RWPE2 (cell line): ENCODE measurements at regions not wholly inside any gene's neighbourhood (a gene's known extent, or its start where the extent isn't known, plus 50 kb on each side); places are given as distances from the start of the nearest gene placed in this dataset.
A peak's percentile ranks its signal among the peaks of the same experiment; 100 is the strongest.

ENCODE experiments used
- ATAC-seq: fragments of 200-7000 bp; cut with Tn5 transposase; 3 replicates; pipeline ENCODE4 v1.9.1; 2021; ENCODE audit warnings: low read depth
- DNase-seq: peaks from one replicate; pipeline ENCODE4 v3.0.0-alpha.2; 2020; ENCODE audit warnings: low spot score
- H3K27ac ChIP-seq: fragments of 450-650 bp; 2 replicates; pipeline ENCODE4 v1.5.1; 2017; ENCODE audit warnings: mild to moderate bottlenecking; ENCODE audit not compliant: poor library complexity, severe bottlenecking
- H3K27me3 ChIP-seq: fragments of 250-450 bp; sonication (Bioruptor Pico); 2 replicates; pipeline ENCODE4 v1.5.1; 2021; ENCODE audit warnings: mild to moderate bottlenecking, moderate library complexity; ENCODE audit not compliant: insufficient read depth, poor library complexity, severe bottlenecking
- H3K36me3 ChIP-seq: fragments of 250-450 bp; sonication (Bioruptor Pico); 2 replicates; pipeline ENCODE4 v1.5.1; 2020; ENCODE audit warnings: low read depth, mild to moderate bottlenecking, moderate library complexity
- H3K4me1 ChIP-seq: fragments of 250-450 bp; sonication (Bioruptor Pico); 2 replicates; pipeline ENCODE4 v1.5.1; 2021; ENCODE audit warnings: mild to moderate bottlenecking, moderate library complexity; ENCODE audit not compliant: insufficient read depth, poor library complexity, severe bottlenecking
- H3K4me3 ChIP-seq: fragments of 250-450 bp; sonication (Bioruptor Pico); 2 replicates; pipeline ENCODE4 v1.5.1; 2021; ENCODE audit warnings: mild to moderate bottlenecking, moderate library complexity; ENCODE audit not compliant: severe bottlenecking
- H3K9me3 ChIP-seq: fragments of 250-450 bp; sonication (Bioruptor Pico); 2 replicates; pipeline ENCODE4 v1.5.1; 2021; ENCODE audit warnings: mild to moderate bottlenecking, moderate library complexity; ENCODE audit not compliant: severe bottlenecking
- CTCF ChIP-seq: fragments of 450-650 bp; IDR thresholded peaks from one replicate; pipeline ENCODE4 v1.5.1; 2017; ENCODE audit warnings: mild to moderate bottlenecking, moderate library complexity; ENCODE audit not compliant: poor library complexity, severe bottlenecking

DNA sequence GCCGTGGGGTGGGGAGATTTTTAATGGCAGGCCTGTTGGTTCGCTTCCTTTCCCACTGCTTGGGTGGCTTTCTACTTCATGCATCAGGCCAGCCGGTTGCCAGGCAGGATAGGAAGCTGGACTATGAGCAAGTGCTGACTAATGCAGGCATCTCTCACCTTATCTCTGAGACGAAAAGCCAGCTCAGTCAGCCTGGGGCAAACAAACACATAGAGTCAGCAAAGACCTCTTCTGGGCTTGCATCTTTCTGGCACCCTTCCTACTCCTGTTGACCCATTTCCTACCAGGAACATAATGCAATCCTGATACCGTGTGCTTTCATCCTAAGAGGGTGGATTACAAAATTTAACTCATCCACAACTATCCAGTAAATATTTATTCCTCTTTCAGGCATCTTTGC, 416.6 kb upstream of the MEX3C start:
- DNase-seq, result peak; percentile 89
- no peaks in the 10 kb centered on the region for H3K36me3 ChIP-seq
- peak overlapping the region; percentile 83 for H3K27ac ChIP-seq
- no peak overlapping the region for H3K4me3 ChIP-seq
- peaks cover 40% of the 10 kb centered on the region for H3K4me1 ChIP-seq
- no peak for TF ChIP-seq CTCF
- H3K27me3 ChIP-seq, result no peaks in the 10 kb centered on the region
- ATAC-seq, result peak; percentile 83
- H3K9me3 ChIP-seq, result no peaks in the 10 kb centered on the region

DNA sequence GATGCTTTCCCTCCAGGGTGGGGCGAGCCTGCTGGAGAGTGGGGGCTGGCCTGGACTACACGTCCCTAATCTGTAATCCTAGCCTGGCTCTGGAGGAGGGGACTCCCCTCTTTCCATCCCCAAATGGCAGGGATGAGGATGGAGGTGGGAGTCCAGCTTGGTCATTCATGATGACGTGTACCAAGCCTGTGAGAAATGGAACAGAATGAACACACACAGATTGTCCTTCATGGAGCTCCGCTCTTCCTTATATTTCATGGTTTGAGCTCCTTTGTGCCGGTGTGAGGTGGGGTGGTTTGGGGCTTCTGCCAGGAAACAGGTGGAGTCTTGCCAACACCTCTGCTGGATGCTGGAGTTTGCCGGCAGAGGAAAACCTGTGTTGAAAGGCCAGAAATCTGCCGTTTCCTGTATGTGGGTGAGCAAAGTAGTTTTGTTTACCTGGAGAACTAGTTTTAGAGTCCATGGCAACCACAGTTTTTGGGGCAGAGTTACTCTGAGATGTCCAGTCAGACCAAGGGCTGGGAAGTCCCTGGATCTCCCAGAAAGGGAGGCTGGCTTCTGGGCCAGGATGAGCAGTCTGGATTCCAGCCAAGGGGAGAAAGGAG, 417.6 kb upstream of the MEX3C start:
- H3K9me3 ChIP-seq, result no peaks in the 10 kb centered on the region
- no peak overlapping the region for H3K4me3 ChIP-seq
- peaks cover 40% of the 10 kb centered on the region for H3K4me1 ChIP-seq
- peak; percentile 77 for DNase-seq
- H3K36me3 ChIP-seq, result no peaks in the 10 kb centered on the region
- peak overlapping the region; percentile 83 for H3K27ac ChIP-seq
- no peaks in the 10 kb centered on the region for H3K27me3 ChIP-seq
- TF ChIP-seq CTCF, result no peak
- peak; percentile 73 for ATAC-seq

DNA sequence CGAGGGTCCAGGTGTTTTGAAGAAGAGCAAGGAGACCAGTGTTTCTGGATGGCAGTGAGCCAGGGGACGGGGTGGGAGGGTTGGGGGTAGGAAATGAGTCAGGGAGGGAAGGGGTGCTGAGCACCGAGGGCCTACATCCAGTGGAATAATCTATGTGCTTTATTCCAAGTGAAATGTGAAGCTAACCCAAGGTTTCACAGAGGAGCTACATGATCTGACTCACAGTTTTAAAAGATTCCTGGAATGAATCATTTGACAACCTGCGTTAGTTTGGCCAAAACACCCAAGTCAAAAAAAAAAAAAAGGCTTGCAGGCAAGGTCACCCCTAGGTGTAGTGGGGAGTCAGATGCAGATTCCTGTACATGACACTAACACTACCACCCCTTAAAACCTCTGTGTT, 419.7 kb upstream of the MEX3C start:
- TF ChIP-seq CTCF, result no peak
- peak overlapping the region; percentile 83 for H3K27ac ChIP-seq
- no peaks in the 10 kb centered on the region for H3K27me3 ChIP-seq
- peak; percentile 66 for DNase-seq
- H3K36me3 ChIP-seq, result no peaks in the 10 kb centered on the region
- peak; percentile 68 for ATAC-seq
- no peaks in the 10 kb centered on the region for H3K9me3 ChIP-seq
- H3K4me1 ChIP-seq, result peaks cover 40% of the 10 kb centered on the region
- no peak overlapping the region for H3K4me3 ChIP-seq

DNA sequence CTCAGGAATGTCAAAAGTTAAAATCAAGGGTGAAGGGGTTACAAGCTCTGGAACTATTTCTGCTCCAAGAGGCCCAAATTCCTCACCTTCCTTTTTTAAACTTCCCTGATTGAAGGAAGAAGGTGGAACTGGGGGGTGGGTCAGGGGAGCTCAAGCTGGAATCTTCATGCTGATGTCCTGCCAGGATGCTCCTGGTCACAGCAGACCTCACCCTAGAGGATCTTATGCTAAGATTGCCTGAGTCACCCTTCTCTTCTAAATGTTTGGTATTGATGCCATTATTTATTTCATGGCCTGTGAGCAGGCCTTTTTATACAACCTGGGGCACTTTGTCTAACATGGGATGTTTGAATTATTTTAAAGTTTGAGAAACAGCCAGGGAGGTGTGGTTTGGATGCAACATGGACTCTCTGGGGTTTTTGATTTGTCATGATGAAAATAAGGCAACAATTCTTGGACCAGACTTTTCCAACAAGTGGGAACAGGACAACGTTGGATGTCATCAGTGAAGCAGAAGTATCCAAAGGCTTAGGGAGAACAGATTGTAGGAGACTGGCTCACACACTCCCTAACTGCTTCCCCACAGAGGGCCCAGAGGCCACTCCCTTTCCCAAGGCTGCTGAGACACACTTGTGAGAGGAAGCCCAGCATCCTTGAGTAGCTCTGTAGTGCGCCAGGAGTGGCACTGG, 420.2 kb upstream of the MEX3C start:
- peaks cover 40% of the 10 kb centered on the region for H3K4me1 ChIP-seq
- no peaks in the 10 kb centered on the region for H3K9me3 ChIP-seq
- peak overlapping the region; percentile 83 for H3K27ac ChIP-seq
- no peak overlapping the region for H3K4me3 ChIP-seq
- no peaks in the 10 kb centered on the region for H3K27me3 ChIP-seq
- no peaks in the 10 kb centered on the region for H3K36me3 ChIP-seq
- no peak for TF ChIP-seq CTCF
- no peak for DNase-seq
- ATAC-seq, result no peak

DNA sequence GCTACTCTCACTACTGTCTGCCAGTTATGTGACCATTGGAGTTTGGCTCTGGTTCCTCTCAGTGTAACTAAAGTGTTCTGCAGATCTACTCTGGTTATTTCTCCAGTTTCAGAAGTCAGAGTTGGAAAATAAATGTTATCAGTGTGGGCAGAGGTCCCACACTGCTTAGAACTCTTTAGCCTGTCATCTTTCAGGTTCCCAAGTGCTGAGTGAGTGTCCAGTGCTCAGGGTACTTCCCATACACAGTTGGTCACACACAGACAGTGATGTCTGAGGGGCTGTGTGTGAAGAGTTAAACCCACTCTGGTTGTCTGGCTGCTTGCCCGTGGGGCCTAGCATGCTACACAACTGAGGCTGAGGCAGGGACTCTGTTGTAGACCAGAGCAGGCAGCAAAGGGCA, 421.8 kb upstream of the MEX3C start:
- H3K27ac ChIP-seq, result no peak overlapping the region
- no peak overlapping the region for H3K4me3 ChIP-seq
- DNase-seq (no peak), ATAC-seq (no peak)
- no peaks in the 10 kb centered on the region for H3K27me3 ChIP-seq
- TF ChIP-seq CTCF, result no peak
- H3K9me3 ChIP-seq, result no peaks in the 10 kb centered on the region
- H3K4me1 ChIP-seq, result peaks cover 34% of the 10 kb centered on the region
- no peaks in the 10 kb centered on the region for H3K36me3 ChIP-seq
